GM12874 (cell line): ENCODE measurements at regions not wholly inside any gene's neighbourhood (a gene's known extent, or its start where the extent isn't known, plus 50 kb on each side); places are given as distances from the start of the nearest gene placed in this dataset.

Experiments used
- TF ChIP-seq, protein P1 (sequence below): IDR thresholded peaks from 2 replicates; pipeline ENCODE4 v1.5.1; 2011; ENCODE audit warnings: low read depth, mild to moderate bottlenecking, control low read depth, low read length, moderate library complexity; ENCODE audit not compliant: insufficient read depth

DNA sequence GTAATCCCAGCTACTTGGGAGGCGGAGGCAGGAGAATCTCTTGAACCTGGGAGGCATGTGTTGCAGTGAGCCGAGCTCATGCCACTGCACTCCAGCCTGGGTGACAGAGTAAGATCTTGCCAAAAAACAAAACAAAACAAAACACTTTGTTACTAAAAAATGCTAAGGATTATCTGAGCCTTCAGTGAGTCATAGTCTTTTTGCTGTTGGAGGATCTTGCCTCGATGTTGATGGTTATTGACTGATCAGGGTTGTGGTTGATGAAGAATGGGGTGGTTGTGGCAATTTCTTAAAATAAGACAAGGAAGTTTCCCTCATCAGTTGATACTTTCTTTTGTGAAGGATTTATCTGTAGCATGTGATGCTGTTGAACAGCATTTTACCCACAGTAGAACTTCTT is 196.8 kb upstream of the HDDC2 start:
- TF ChIP-seq, protein P1, sequence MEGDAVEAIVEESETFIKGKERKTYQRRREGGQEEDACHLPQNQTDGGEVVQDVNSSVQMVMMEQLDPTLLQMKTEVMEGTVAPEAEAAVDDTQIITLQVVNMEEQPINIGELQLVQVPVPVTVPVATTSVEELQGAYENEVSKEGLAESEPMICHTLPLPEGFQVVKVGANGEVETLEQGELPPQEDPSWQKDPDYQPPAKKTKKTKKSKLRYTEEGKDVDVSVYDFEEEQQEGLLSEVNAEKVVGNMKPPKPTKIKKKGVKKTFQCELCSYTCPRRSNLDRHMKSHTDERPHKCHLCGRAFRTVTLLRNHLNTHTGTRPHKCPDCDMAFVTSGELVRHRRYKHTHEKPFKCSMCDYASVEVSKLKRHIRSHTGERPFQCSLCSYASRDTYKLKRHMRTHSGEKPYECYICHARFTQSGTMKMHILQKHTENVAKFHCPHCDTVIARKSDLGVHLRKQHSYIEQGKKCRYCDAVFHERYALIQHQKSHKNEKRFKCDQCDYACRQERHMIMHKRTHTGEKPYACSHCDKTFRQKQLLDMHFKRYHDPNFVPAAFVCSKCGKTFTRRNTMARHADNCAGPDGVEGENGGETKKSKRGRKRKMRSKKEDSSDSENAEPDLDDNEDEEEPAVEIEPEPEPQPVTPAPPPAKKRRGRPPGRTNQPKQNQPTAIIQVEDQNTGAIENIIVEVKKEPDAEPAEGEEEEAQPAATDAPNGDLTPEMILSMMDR, result no peak

GRCh38 chr6:125499535-125499934 is 197.8 kb upstream of the HDDC2 start:
- TF ChIP-seq, protein P1, result no peak

- TF ChIP-seq, protein P1, result no peak
Measured at GRCh38 chr6:125503181-125503580, 201.4 kb upstream of the HDDC2 start.

DNA sequence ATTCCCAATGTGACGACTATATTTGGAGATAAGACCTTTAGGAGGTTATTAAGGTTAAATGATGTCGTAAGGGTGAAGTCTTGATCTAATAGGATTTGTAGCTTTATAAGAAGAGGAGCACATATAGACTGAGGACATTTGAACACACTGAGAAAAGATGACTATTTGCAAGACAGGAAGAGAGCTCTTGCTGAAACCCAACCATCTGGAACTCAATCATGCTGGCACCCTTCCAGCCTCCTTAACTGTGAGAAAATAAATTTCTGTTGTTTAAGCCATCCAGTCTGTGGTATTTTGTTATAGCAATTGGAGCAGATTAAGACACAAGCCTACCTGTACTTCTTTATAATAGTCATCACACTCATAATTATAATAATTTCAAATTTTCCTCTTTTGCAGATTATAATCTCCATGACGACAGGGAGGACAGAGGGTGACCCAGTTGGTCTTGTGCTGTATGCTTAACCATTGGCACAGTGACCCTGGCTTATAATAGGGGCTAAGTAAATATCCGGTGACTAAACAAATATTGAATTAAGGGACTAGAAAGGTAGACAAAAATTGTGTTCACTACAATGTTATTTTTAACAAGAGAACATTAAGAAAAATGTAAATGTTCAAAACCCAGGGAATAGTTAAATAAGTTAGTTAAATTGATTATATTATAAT is 206.4 kb upstream of the HDDC2 start:
- TF ChIP-seq, protein P1, result no peak

- TF ChIP-seq, protein P1, result no peak
Measured at GRCh38 chr6:125508793-125509192, 207.0 kb upstream of the HDDC2 start.

DNA sequence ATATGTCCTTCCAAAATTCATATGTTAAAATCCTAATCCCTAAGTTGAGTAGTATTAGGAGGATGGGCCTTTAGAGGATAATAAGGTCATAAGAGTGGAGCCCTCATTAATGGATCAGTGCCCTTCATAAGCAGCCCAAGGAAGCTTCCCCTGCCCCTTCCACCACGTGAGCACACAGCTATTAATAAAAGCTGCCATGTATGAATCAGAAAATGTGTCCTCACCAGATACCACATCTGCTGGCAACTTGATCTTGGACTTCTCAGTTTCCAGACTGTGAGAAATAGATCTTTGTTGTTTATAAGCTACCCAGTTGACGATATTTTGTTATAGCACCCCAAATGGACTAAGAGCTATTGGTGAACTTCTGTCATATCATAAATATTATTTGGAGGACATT is 207.7 kb upstream of the HDDC2 start:
- TF ChIP-seq, protein P1, result no peak

GRCh38 chr6:125510405-125510804 is 208.6 kb upstream of the HDDC2 start:
- TF ChIP-seq, protein P1, result no peak
